ENCODE measurements at regions not wholly inside any gene's neighbourhood (a gene's known extent, or its start where the extent isn't known, plus 50 kb on each side); places are given as distances from the start of the nearest gene placed in this dataset.

DNA sequence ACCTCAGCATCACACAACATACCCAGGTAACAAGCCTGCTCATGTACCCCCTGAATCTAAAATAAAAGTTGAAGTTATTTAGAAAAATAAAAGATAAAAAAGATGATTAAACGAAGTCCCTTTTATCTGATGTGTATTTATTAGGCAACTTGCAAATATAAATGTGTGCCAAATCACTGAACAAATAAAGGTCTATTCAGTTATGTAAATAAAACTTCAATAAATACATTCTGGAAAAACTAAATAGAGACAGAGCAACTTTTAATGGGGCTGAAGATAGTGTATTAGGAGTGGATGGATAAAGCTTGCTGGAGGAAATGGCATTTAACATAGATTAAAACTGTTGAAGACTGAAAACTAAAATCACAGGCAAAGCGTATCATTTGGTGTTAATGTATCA, 678.0 kb upstream of the GRM7 start:
- TF ChIP-seq, protein P1, sequence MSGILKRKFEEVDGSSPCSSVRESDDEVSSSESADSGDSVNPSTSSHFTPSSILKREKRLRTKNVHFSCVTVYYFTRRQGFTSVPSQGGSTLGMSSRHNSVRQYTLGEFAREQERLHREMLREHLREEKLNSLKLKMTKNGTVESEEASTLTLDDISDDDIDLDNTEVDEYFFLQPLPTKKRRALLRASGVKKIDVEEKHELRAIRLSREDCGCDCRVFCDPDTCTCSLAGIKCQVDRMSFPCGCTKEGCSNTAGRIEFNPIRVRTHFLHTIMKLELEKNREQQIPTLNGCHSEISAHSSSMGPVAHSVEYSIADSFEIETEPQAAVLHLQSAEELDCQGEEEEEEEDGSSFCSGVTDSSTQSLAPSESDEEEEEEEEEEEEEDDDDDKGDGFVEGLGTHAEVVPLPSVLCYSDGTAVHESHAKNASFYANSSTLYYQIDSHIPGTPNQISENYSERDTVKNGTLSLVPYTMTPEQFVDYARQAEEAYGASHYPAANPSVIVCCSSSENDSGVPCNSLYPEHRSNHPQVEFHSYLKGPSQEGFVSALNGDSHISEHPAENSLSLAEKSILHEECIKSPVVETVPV (CRISPR knock-in tag; IDR thresholded peaks at IDR 0.05), result no peak
- TF ChIP-seq ZNF70 (CRISPR knock-in tag; IDR thresholded peaks at IDR 0.05) (no peak), RARB (CRISPR knock-in tag; IDR thresholded peaks at IDR 0.05) (no peak), TOX (CRISPR knock-in tag; IDR thresholded peaks at IDR 0.05; ENCODE audit: borderline replicate concordance) (no peak), ZC3H10 (CRISPR knock-in tag; IDR thresholded peaks at IDR 0.05) (no peak), SNAI2 (CRISPR knock-in tag; IDR thresholded peaks at IDR 0.05) (no peak), ZNF565 (CRISPR knock-in tag; conservative IDR thresholded peaks at IDR 0.05; ENCODE audit: low read depth) (no peak), ARNTL (CRISPR knock-in tag; IDR thresholded peaks at IDR 0.05; ENCODE audit: borderline replicate concordance, low read depth) (no peak), PPARA (CRISPR knock-in tag; IDR thresholded peaks at IDR 0.05; ENCODE audit: borderline replicate concordance) (no peak), BACH2 (CRISPR knock-in tag; IDR thresholded peaks at IDR 0.05; ENCODE audit: borderline replicate concordance) (no peak)
- TF ChIP-seq, protein P2, sequence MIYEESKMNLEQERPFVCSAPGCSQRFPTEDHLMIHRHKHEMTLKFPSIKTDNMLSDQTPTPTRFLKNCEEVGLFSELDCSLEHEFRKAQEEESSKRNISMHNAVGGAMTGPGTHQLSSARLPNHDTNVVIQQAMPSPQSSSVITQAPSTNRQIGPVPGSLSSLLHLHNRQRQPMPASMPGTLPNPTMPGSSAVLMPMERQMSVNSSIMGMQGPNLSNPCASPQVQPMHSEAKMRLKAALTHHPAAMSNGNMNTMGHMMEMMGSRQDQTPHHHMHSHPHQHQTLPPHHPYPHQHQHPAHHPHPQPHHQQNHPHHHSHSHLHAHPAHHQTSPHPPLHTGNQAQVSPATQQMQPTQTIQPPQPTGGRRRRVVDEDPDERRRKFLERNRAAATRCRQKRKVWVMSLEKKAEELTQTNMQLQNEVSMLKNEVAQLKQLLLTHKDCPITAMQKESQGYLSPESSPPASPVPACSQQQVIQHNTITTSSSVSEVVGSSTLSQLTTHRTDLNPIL (CRISPR knock-in tag; IDR thresholded peaks at IDR 0.05; ENCODE audit: low read depth), result no peak
- TF ChIP-seq, protein P3, sequence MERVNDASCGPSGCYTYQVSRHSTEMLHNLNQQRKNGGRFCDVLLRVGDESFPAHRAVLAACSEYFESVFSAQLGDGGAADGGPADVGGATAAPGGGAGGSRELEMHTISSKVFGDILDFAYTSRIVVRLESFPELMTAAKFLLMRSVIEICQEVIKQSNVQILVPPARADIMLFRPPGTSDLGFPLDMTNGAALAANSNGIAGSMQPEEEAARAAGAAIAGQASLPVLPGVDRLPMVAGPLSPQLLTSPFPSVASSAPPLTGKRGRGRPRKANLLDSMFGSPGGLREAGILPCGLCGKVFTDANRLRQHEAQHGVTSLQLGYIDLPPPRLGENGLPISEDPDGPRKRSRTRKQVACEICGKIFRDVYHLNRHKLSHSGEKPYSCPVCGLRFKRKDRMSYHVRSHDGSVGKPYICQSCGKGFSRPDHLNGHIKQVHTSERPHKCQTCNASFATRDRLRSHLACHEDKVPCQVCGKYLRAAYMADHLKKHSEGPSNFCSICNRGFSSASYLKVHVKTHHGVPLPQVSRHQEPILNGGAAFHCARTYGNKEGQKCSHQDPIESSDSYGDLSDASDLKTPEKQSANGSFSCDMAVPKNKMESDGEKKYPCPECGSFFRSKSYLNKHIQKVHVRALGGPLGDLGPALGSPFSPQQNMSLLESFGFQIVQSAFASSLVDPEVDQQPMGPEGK (CRISPR knock-in tag; IDR thresholded peaks at IDR 0.05; ENCODE audit: borderline replicate concordance), result no peak
- TF ChIP-seq, protein P4, sequence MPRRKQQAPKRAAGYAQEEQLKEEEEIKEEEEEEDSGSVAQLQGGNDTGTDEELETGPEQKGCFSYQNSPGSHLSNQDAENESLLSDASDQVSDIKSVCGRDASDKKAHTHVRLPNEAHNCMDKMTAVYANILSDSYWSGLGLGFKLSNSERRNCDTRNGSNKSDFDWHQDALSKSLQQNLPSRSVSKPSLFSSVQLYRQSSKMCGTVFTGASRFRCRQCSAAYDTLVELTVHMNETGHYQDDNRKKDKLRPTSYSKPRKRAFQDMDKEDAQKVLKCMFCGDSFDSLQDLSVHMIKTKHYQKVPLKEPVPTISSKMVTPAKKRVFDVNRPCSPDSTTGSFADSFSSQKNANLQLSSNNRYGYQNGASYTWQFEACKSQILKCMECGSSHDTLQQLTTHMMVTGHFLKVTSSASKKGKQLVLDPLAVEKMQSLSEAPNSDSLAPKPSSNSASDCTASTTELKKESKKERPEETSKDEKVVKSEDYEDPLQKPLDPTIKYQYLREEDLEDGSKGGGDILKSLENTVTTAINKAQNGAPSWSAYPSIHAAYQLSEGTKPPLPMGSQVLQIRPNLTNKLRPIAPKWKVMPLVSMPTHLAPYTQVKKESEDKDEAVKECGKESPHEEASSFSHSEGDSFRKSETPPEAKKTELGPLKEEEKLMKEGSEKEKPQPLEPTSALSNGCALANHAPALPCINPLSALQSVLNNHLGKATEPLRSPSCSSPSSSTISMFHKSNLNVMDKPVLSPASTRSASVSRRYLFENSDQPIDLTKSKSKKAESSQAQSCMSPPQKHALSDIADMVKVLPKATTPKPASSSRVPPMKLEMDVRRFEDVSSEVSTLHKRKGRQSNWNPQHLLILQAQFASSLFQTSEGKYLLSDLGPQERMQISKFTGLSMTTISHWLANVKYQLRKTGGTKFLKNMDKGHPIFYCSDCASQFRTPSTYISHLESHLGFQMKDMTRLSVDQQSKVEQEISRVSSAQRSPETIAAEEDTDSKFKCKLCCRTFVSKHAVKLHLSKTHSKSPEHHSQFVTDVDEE (CRISPR knock-in tag; IDR thresholded peaks at IDR 0.05), result no peak
- TF ChIP-seq, protein P5, sequence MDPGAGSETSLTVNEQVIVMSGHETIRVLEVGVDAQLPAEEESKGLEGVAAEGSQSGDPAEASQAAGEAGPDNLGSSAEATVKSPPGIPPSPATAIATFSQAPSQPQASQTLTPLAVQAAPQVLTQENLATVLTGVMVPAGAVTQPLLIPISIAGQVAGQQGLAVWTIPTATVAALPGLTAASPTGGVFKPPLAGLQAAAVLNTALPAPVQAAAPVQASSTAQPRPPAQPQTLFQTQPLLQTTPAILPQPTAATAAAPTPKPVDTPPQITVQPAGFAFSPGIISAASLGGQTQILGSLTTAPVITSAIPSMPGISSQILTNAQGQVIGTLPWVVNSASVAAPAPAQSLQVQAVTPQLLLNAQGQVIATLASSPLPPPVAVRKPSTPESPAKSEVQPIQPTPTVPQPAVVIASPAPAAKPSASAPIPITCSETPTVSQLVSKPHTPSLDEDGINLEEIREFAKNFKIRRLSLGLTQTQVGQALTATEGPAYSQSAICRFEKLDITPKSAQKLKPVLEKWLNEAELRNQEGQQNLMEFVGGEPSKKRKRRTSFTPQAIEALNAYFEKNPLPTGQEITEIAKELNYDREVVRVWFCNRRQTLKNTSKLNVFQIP (CRISPR knock-in tag; IDR thresholded peaks at IDR 0.05; ENCODE audit: borderline replicate concordance, low read depth), result no peak
